Neuronal stem cell (in vitro differentiated cells): ENCODE measurements at regions not wholly inside any gene's neighbourhood (a gene's known extent, or its start where the extent isn't known, plus 50 kb on each side); places are given as distances from the start of the nearest gene placed in this dataset.
A peak's percentile ranks its signal among the peaks of the same experiment; 100 is the strongest.

Experiments
- DNase-seq: peaks from one replicate; pipeline ENCODE4 v3.0.0-alpha.2; 2013; ENCODE audit warnings: low spot score
- H2AFZ ChIP-seq: one replicate; pipeline ENCODE4 v1.6.1; 2013; ENCODE audit warnings: mild to moderate bottlenecking, low read length, inconsistent platforms
- H2AK5ac ChIP-seq: 2 replicates; pipeline ENCODE4 v1.6.1; 2013; ENCODE audit warnings: low read depth, mild to moderate bottlenecking, inconsistent platforms, low read length, moderate library complexity, mixed read lengths
- H2BK120ac ChIP-seq: 2 replicates; pipeline ENCODE4 v1.6.1; 2013; ENCODE audit warnings: low read depth, mild to moderate bottlenecking, inconsistent platforms, low read length, moderate library complexity, mixed read lengths
- H2BK12ac ChIP-seq: one replicate; pipeline ENCODE4 v1.6.1; 2013; ENCODE audit warnings: low read length, inconsistent platforms
- H2BK15ac ChIP-seq: 2 replicates; pipeline ENCODE4 v1.6.1; 2013; ENCODE audit warnings: mild to moderate bottlenecking, low read length, inconsistent platforms, mixed read lengths
- H2BK5ac ChIP-seq: one replicate; pipeline ENCODE4 v1.6.1; 2013; ENCODE audit warnings: inconsistent platforms, mild to moderate bottlenecking, low read length, moderate library complexity
- H3K14ac ChIP-seq: one replicate; pipeline ENCODE4 v1.6.1; 2013; ENCODE audit warnings: low read length, inconsistent platforms
- H3K18ac ChIP-seq: 2 replicates; pipeline ENCODE4 v1.6.1; 2013; ENCODE audit warnings: low read length, inconsistent platforms
- H3K23ac ChIP-seq: 2 replicates; pipeline ENCODE4 v1.6.1; 2013; ENCODE audit warnings: low read depth, mild to moderate bottlenecking, mixed read lengths, low read length, inconsistent platforms; ENCODE audit not compliant: poor library complexity
- H3K27ac ChIP-seq: replicated peaks from 3 replicates; pipeline ENCODE4 v1.5.1; 2013; ENCODE audit warnings: low read length, inconsistent platforms
- H3K27me3 ChIP-seq, 3 experiments: 2 replicates each; pipeline ENCODE4 v1.6.1; 2013; ENCODE audit warnings: low read length in 3 of 3, mild to moderate bottlenecking in 2 of 3, inconsistent platforms in 1 of 3, low read depth in 1 of 3, mixed read lengths in 1 of 3, moderate library complexity in 1 of 3; ENCODE audit not compliant: control insufficient read depth in 3 of 3, insufficient read depth in 3 of 3
- H3K36me3 ChIP-seq, 2 donors: replicated peaks in 1 of 2; 2 replicates each; pipeline ENCODE4 v1.6.1; 2013; ENCODE audit warnings: low read length in 2 of 2; ENCODE audit not compliant: control insufficient read depth in 2 of 2, insufficient read depth in 2 of 2
- H3K4ac ChIP-seq: 2 replicates; pipeline ENCODE4 v1.6.1; 2013; ENCODE audit warnings: inconsistent platforms, mild to moderate bottlenecking, low read length, moderate library complexity
- H3K4me1 ChIP-seq, 2 donors: 1 replicate in 1 of 2; 2 replicates in 1 of 2; pipeline ENCODE4 v1.6.1; 2013; ENCODE audit warnings: low read length in 2 of 2, low read depth in 1 of 2; ENCODE audit not compliant: control insufficient read depth in 2 of 2, insufficient read depth in 1 of 2
- H3K4me2 ChIP-seq: one replicate; pipeline ENCODE4 v1.6.1; 2013; ENCODE audit warnings: mild to moderate bottlenecking, low read length, inconsistent platforms; ENCODE audit not compliant: insufficient read depth, poor library complexity, severe bottlenecking
- H3K4me3 ChIP-seq, 2 donors: 2 replicates each; pipeline ENCODE4 v1.5.1; 2013; ENCODE audit warnings: low read length in 2 of 2, mild to moderate bottlenecking in 2 of 2, inconsistent platforms in 1 of 2, moderate library complexity in 1 of 2
- H3K79me1 ChIP-seq: one replicate; pipeline ENCODE4 v1.6.1; 2013; ENCODE audit warnings: low read depth, mild to moderate bottlenecking, inconsistent platforms, low read length, moderate library complexity
- H3K9ac ChIP-seq: one replicate; pipeline ENCODE4 v1.6.1; 2013; ENCODE audit warnings: mild to moderate bottlenecking, low read depth, low read length, inconsistent platforms; ENCODE audit not compliant: poor library complexity
- H3K9me3 ChIP-seq, 2 donors: replicated peaks in 1 of 2; 2 replicates each; pipeline versions ENCODE3 to v1.6.1; 2013; ENCODE audit warnings: low read length in 2 of 2, mild to moderate bottlenecking in 2 of 2, inconsistent platforms in 1 of 2, low read depth in 1 of 2, mixed read lengths in 1 of 2, moderate library complexity in 1 of 2; ENCODE audit not compliant: control insufficient read depth in 2 of 2, insufficient read depth in 1 of 2
- H4K8ac ChIP-seq: one replicate; pipeline ENCODE4 v1.6.1; 2013; ENCODE audit warnings: low read depth, mild to moderate bottlenecking, inconsistent platforms, low read length, moderate library complexity
- H4K91ac ChIP-seq: one replicate; pipeline ENCODE4 v1.6.1; 2013; ENCODE audit warnings: low read length, low read depth, mild to moderate bottlenecking, inconsistent platforms; ENCODE audit not compliant: poor library complexity
- WGBS, 2 donors: extraction: QIAGEN DNeasy Blood & Tissue Kit; methylation state at CpG; one replicate each; pipeline ENCODE4 v1.1.7; 2013; ENCODE audit warnings: missing lambda C conversion rate in 2 of 2, mixed read lengths in 1 of 2; ENCODE audit not compliant: insufficient read length in 2 of 2, insufficient replicate concordance in 1 of 2; ENCODE audit errors: extremely low coverage in 2 of 2; 5-methylcytosine and 5-hydroxymethylcytosine counted together

- WGBS, 2 donors: no CpG with 5 or more reads among the region's 4 CpGs
- Histone ChIP-seq H2BK5ac (no peak overlapping the region), H3K4me1 (peaks cover 14 to 15% of the 10 kb centered on the region in 2 donors), H3K79me1 (no peaks in the 10 kb centered on the region), H3K4ac (no peak overlapping the region), H3K36me3 (no peaks in the 10 kb centered on the region), H2BK120ac (no peak overlapping the region), H3K4me2 (no peak overlapping the region), H4K91ac (no peak overlapping the region), H3K14ac (no peak overlapping the region), H2BK15ac (no peak overlapping the region), H2AK5ac (no peak overlapping the region), H3K18ac (no peak overlapping the region), H3K27me3 (no peaks in the 10 kb centered on the region), H4K8ac (no peak overlapping the region), H3K9me3 (no peaks in the 10 kb centered on the region), H3K27ac (no peak overlapping the region), H2BK12ac (no peak overlapping the region), H3K9ac (no peak overlapping the region), H3K4me3 (no peak overlapping the region), H2AFZ (no peak overlapping the region), H3K23ac (no peak overlapping the region)
- peak; percentile 50 for DNase-seq
Measured at GRCh38 chr5:126339215-126339805, 83.9 kb upstream of the GRAMD2B start.

DNA sequence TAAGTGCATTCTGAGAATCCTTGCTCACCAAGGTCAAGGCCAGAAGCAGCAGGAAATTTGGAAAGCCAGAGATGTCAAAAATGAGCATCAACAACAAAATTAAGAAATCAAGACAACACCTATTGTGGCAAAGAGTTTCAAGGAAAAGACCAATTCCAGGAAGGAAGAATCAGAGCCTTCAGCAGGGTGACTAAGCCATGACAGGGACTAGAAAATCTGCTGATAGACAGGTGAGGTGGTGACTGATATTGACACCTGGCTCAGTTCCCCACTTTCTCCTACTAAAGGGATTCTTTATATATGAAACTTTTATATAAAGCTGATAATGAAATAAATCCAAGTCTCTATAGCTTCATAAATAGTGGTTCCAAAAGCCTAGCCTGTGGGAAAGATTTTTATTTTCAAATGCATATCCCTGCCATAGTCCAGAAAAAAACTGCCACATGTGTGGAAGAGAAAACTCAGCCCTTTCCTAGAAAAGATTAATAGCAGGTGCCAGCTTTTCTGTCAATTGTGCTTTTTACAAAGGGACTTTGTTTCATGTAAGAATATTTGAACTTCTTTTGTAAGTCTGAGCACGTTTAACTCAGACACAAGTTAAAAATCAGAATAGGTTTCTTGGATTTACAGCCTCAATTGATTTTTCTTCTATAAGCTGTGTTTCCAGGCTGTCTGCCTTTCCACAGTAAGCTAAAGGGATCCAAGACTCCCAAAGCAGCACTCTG, 81.1 kb upstream of the GRAMD2B start:
- H3K9ac ChIP-seq: no peak overlapping the region
- no peak overlapping the region for H2BK5ac ChIP-seq
- H3K18ac ChIP-seq: no peak overlapping the region
- H3K4me3 ChIP-seq: no peak overlapping the region
- H2AK5ac ChIP-seq: no peak overlapping the region
- no peak overlapping the region for H3K27ac ChIP-seq
- no peak overlapping the region for H3K4ac ChIP-seq
- H3K27me3 ChIP-seq: no peaks in the 10 kb centered on the region
- no peak overlapping the region for H3K23ac ChIP-seq
- H2BK120ac ChIP-seq: no peak overlapping the region
- H3K9me3 ChIP-seq: no peaks in the 10 kb centered on the region
- DNase-seq: no peak
- no peak overlapping the region for H4K91ac ChIP-seq
- no peak overlapping the region for H3K4me2 ChIP-seq
- H3K4me1 ChIP-seq: peaks cover 0 to 6% of the 10 kb centered on the region in 2 donors
- H3K36me3 ChIP-seq: no peaks in the 10 kb centered on the region
- WGBS, 2 donors: no CpG with 5 or more reads among the region's 1 CpG
- H4K8ac ChIP-seq: no peak overlapping the region
- no peak overlapping the region for H2BK12ac ChIP-seq
- H3K14ac ChIP-seq: no peak overlapping the region
- no peak overlapping the region for H2BK15ac ChIP-seq
- H3K79me1 ChIP-seq: no peaks in the 10 kb centered on the region
- no peak overlapping the region for H2AFZ ChIP-seq

GRCh38 chr5:126348855-126349635, 74.2 kb upstream of the GRAMD2B start:
- no peaks in the 10 kb centered on the region for H3K9me3 ChIP-seq
- peak overlapping the region; percentile 22 for H3K4me2 ChIP-seq
- no peak overlapping the region for H2BK12ac ChIP-seq
- H3K36me3 ChIP-seq: no peaks in the 10 kb centered on the region
- no peak overlapping the region for H2BK120ac ChIP-seq
- no peak overlapping the region for H3K4ac ChIP-seq
- no peak overlapping the region for H3K27ac ChIP-seq
- H3K18ac ChIP-seq: no peak overlapping the region
- no peaks in the 10 kb centered on the region for H3K27me3 ChIP-seq
- H3K4me1 ChIP-seq: peaks cover 14% of the 10 kb centered on the region in 2 donors
- no CpG with 5 or more reads among the region's 3 CpGs for WGBS, 2 donors
- H3K9ac ChIP-seq: no peak overlapping the region
- H3K23ac ChIP-seq: no peak overlapping the region
- no peak overlapping the region for H4K8ac ChIP-seq
- H4K91ac ChIP-seq: no peak overlapping the region
- H2AK5ac ChIP-seq: no peak overlapping the region
- H2BK5ac ChIP-seq: no peak overlapping the region
- H2BK15ac ChIP-seq: no peak overlapping the region
- no peak overlapping the region for H3K14ac ChIP-seq
- peak overlapping the region; percentile 7 for H2AFZ ChIP-seq
- DNase-seq: peak; percentile 81
- H3K79me1 ChIP-seq: no peaks in the 10 kb centered on the region
- no peak overlapping the region for H3K4me3 ChIP-seq

DNA sequence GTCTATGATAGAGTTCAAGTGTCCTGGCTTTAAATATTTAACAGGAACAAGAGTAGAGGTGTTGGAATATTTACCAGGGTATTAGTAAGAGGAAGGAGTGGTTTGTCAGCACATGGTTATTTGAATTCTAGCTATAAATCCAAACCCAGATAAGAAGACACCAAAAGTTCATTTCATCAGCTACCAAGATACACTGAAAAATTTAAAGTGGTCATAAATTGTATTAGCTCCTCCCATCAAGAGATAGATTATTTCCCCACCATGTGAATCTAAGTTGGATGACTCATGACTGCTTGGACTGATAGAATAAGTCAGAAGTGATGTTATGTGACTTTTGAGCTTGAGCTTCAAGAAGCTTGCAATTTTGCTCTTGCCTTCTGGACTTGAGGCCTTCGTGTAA, 72.1 kb upstream of the GRAMD2B start:
- H2BK120ac ChIP-seq: no peak overlapping the region
- H3K27me3 ChIP-seq: no peaks in the 10 kb centered on the region
- H3K4me3 ChIP-seq: no peak overlapping the region
- no peaks in the 10 kb centered on the region for H3K36me3 ChIP-seq
- no peak overlapping the region for H4K91ac ChIP-seq
- H3K79me1 ChIP-seq: no peaks in the 10 kb centered on the region
- H3K4me2 ChIP-seq: no peak overlapping the region
- H3K27ac ChIP-seq: no peak overlapping the region
- no peak overlapping the region for H4K8ac ChIP-seq
- no peak overlapping the region for H3K23ac ChIP-seq
- no peak overlapping the region for H3K4ac ChIP-seq
- H3K9ac ChIP-seq: no peak overlapping the region
- H3K9me3 ChIP-seq: no peaks in the 10 kb centered on the region
- no CpG with 5 or more reads among the region's 1 CpG for WGBS, 2 donors
- no peak for DNase-seq
- H3K18ac ChIP-seq: no peak overlapping the region
- H3K4me1 ChIP-seq: peaks cover 14 to 17% of the 10 kb centered on the region in 2 donors
- H2BK12ac ChIP-seq: no peak overlapping the region
- H2AK5ac ChIP-seq: no peak overlapping the region
- H2BK5ac ChIP-seq: no peak overlapping the region
- no peak overlapping the region for H2AFZ ChIP-seq
- H3K14ac ChIP-seq: no peak overlapping the region
- H2BK15ac ChIP-seq: no peak overlapping the region
